ENCODE measurements at regions not wholly inside any gene's neighbourhood (a gene's known extent, or its start where the extent isn't known, plus 50 kb on each side); places are given as distances from the start of the nearest gene placed in this dataset.

- Histone ChIP-seq H3K9me3 (ENCODE audit: control insufficient read depth in 5 of 5, low read length in 5 of 5) (no peaks in the 10 kb centered on the region), H3K4me1 (ENCODE audit: control insufficient read depth in 5 of 5, insufficient read depth in 5 of 5, low read length in 5 of 5) (no peaks in the 10 kb centered on the region), H3K9ac (ENCODE audit: low read length in 5 of 5) (no peak overlapping the region), H3K27ac (ENCODE audit: low read depth, low read length) (no peak overlapping the region), H3K36me3 (ENCODE audit: control insufficient read depth in 5 of 5, insufficient read depth in 5 of 5, low read length in 5 of 5) (no peaks in the 10 kb centered on the region), H3K4me3 (ENCODE audit: low read depth in 1 of 5, low read length in 5 of 5) (no peak overlapping the region), H3K27me3 (ENCODE audit: control insufficient read depth in 5 of 5, insufficient read depth in 4 of 5, low read length in 5 of 5) (no peaks in the 10 kb centered on the region)
Observed at GRCh38 chr6:153927867-153928266, 111.2 kb upstream of the OPRM1 start.

- Histone ChIP-seq H3K36me3 (ENCODE audit: control insufficient read depth in 5 of 5, insufficient read depth in 5 of 5, low read length in 5 of 5) (no peaks in the 10 kb centered on the region), H3K27ac (ENCODE audit: low read depth, low read length) (no peak overlapping the region)
Observed at GRCh38 chr6:153898360-153899059, 140.5 kb upstream of the OPRM1 start.

GRCh38 chr6:153882411-153882810 lies 156.6 kb upstream of the OPRM1 start:
- no peak overlapping the region for H3K27ac ChIP-seq (ENCODE audit: low read depth, low read length)
- no peak overlapping the region for H3K4me3 ChIP-seq (ENCODE audit: low read depth in 1 of 5, low read length in 5 of 5)
- no peak overlapping the region for H3K9ac ChIP-seq (ENCODE audit: low read length in 5 of 5)
- H3K4me1 ChIP-seq (ENCODE audit: control insufficient read depth in 5 of 5, insufficient read depth in 5 of 5, low read length in 5 of 5), result no peaks in the 10 kb centered on the region
- H3K9me3 ChIP-seq (ENCODE audit: control insufficient read depth in 5 of 5, low read length in 5 of 5), result no peaks in the 10 kb centered on the region
- H3K36me3 ChIP-seq (ENCODE audit: control insufficient read depth in 5 of 5, insufficient read depth in 5 of 5, low read length in 5 of 5), result no peaks in the 10 kb centered on the region
- no peaks in the 10 kb centered on the region for H3K27me3 ChIP-seq (ENCODE audit: control insufficient read depth in 5 of 5, insufficient read depth in 4 of 5, low read length in 5 of 5)

More at GRCh38 chr6:153898360-153899059, 140.5 kb upstream of the OPRM1 start:
- H3K9me3 ChIP-seq (ENCODE audit: control insufficient read depth in 5 of 5, low read length in 5 of 5), result peaks cover 0 to 9% (median 2%) of the 10 kb centered on the region in 5 donors
- H3K9ac ChIP-seq (ENCODE audit: low read length in 5 of 5), result no peak overlapping the region
- H3K4me3 ChIP-seq (ENCODE audit: low read depth in 1 of 5, low read length in 5 of 5), result no peak overlapping the region
- H3K27me3 ChIP-seq (ENCODE audit: control insufficient read depth in 5 of 5, insufficient read depth in 4 of 5, low read length in 5 of 5), result no peaks in the 10 kb centered on the region
- H3K4me1 ChIP-seq (ENCODE audit: control insufficient read depth in 5 of 5, insufficient read depth in 5 of 5, low read length in 5 of 5), result no peaks in the 10 kb centered on the region

DNA sequence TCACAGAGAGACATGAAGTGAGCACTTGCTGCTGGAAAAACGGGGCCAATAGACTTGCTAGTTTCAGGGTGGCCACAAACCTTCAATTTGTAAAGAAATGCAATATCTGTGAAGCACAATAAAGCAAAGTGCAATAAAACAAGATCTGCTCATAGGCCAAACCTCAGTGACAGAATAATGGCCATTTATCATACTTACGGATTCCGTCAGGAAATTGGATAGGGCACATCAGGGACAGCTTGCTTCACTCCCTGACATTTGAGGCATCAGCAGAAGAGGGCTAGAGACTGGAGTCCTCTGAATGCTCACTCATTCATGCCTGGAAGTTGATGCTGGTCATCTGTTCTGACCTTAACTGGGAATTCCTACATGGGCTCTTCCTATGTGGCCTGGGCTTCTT lies 165.5 kb upstream of the OPRM1 start:
- no peak overlapping the region for H3K27ac ChIP-seq (ENCODE audit: low read depth, low read length)
- H3K9me3 ChIP-seq (ENCODE audit: control insufficient read depth in 5 of 5, low read length in 5 of 5), result no peaks in the 10 kb centered on the region
- no peak overlapping the region for H3K9ac ChIP-seq (ENCODE audit: low read length in 5 of 5)
- no peaks in the 10 kb centered on the region for H3K4me1 ChIP-seq (ENCODE audit: control insufficient read depth in 5 of 5, insufficient read depth in 5 of 5, low read length in 5 of 5)
- no peak overlapping the region for H3K4me3 ChIP-seq (ENCODE audit: low read depth in 1 of 5, low read length in 5 of 5)
- no peaks in the 10 kb centered on the region for H3K27me3 ChIP-seq (ENCODE audit: control insufficient read depth in 5 of 5, insufficient read depth in 4 of 5, low read length in 5 of 5)
- H3K36me3 ChIP-seq (ENCODE audit: control insufficient read depth in 5 of 5, insufficient read depth in 5 of 5, low read length in 5 of 5), result no peaks in the 10 kb centered on the region

DNA sequence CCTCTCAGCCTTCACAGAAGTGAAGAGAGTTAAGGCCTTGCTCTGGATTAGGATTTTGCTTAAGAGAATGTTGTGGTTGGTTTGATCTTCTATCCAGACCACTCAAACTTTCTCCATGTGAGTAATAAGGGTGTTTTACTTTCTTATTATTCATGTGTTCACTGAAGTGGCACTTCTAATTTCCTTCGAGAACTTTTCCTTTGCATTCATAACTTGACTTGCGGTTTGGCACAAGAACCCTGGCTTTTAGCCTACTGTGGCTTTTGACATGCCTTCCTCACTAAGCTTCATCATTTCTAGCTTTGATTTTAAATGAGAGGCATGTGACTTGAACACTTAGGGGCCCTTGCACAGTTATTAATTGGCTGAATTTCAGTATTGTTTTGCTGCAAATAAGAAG lies 166.1 kb upstream of the OPRM1 start:
- no peaks in the 10 kb centered on the region for H3K36me3 ChIP-seq (ENCODE audit: control insufficient read depth in 5 of 5, insufficient read depth in 5 of 5, low read length in 5 of 5)
- no peak overlapping the region for H3K27ac ChIP-seq (ENCODE audit: low read depth, low read length)
- no peaks in the 10 kb centered on the region for H3K9me3 ChIP-seq (ENCODE audit: control insufficient read depth in 5 of 5, low read length in 5 of 5)
- no peak overlapping the region for H3K4me3 ChIP-seq (ENCODE audit: low read depth in 1 of 5, low read length in 5 of 5)
- no peaks in the 10 kb centered on the region for H3K27me3 ChIP-seq (ENCODE audit: control insufficient read depth in 5 of 5, insufficient read depth in 4 of 5, low read length in 5 of 5)
- H3K4me1 ChIP-seq (ENCODE audit: control insufficient read depth in 5 of 5, insufficient read depth in 5 of 5, low read length in 5 of 5), result no peaks in the 10 kb centered on the region
- no peak overlapping the region for H3K9ac ChIP-seq (ENCODE audit: low read length in 5 of 5)

DNA sequence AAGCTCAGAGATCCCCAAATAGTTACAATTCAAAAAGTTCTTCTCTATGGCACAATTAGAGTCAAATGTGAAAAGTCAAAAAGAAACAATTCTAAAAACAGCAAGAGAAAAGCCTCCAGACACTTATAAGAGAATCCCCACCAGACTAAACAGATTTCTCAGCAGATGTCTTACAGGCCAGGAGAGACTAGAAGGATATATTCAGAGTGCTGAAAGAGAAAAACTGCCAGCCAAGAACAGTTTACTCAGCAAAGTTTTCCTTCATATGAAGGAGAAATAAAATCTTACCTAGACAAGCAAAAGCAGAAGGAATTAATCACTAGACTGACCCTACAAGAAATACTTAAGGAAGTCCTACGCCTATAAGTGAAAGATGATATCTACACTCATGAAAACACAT lies 176.1 kb upstream of the OPRM1 start:
- H3K27ac ChIP-seq (ENCODE audit: low read depth, low read length), result no peak overlapping the region
- no peaks in the 10 kb centered on the region for H3K36me3 ChIP-seq (ENCODE audit: control insufficient read depth in 5 of 5, insufficient read depth in 5 of 5, low read length in 5 of 5)
- H3K9ac ChIP-seq (ENCODE audit: low read length in 5 of 5), result no peak overlapping the region
- peaks cover 0 to 5% (median 0%) of the 10 kb centered on the region in 5 donors for H3K9me3 ChIP-seq (ENCODE audit: control insufficient read depth in 5 of 5, low read length in 5 of 5)
- H3K27me3 ChIP-seq (ENCODE audit: control insufficient read depth in 5 of 5, insufficient read depth in 4 of 5, low read length in 5 of 5), result no peaks in the 10 kb centered on the region
- no peak overlapping the region for H3K4me3 ChIP-seq (ENCODE audit: low read depth in 1 of 5, low read length in 5 of 5)
- no peaks in the 10 kb centered on the region for H3K4me1 ChIP-seq (ENCODE audit: control insufficient read depth in 5 of 5, insufficient read depth in 5 of 5, low read length in 5 of 5)

DNA sequence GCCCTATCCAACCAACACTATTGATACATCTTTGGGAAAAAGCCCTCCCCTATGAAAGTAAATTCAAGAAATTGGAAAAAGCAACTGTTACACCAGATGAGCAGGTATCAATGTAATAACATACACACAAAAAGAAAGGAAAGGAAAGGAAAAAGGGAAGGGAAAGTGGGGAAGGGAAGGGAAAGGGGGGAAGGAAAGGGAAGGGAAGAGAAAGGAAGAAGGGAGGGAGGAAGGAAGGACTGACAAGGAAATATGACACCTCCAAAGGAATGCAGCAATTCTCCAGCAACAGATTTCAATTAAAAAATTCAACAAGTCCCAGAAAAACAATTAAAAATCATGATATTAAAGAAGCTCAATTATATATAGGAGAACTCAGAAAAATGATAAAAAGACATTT lies 176.9 kb upstream of the OPRM1 start:
- no peaks in the 10 kb centered on the region for H3K4me1 ChIP-seq (ENCODE audit: control insufficient read depth in 5 of 5, insufficient read depth in 5 of 5, low read length in 5 of 5)
- H3K27me3 ChIP-seq (ENCODE audit: control insufficient read depth in 5 of 5, insufficient read depth in 4 of 5, low read length in 5 of 5), result no peaks in the 10 kb centered on the region
- H3K9ac ChIP-seq (ENCODE audit: low read length in 5 of 5), result no peak overlapping the region
- H3K4me3 ChIP-seq (ENCODE audit: low read depth in 1 of 5, low read length in 5 of 5), result no peak overlapping the region
- peaks cover 0 to 5% (median 0%) of the 10 kb centered on the region in 5 donors for H3K9me3 ChIP-seq (ENCODE audit: control insufficient read depth in 5 of 5, low read length in 5 of 5)
- no peaks in the 10 kb centered on the region for H3K36me3 ChIP-seq (ENCODE audit: control insufficient read depth in 5 of 5, insufficient read depth in 5 of 5, low read length in 5 of 5)
- no peak overlapping the region for H3K27ac ChIP-seq (ENCODE audit: low read depth, low read length)

- Histone ChIP-seq H3K27me3 (ENCODE audit: control insufficient read depth in 5 of 5, insufficient read depth in 4 of 5, low read length in 5 of 5) (no peaks in the 10 kb centered on the region), H3K9ac (ENCODE audit: low read length in 5 of 5) (no peak overlapping the region), H3K4me3 (ENCODE audit: low read depth in 1 of 5, low read length in 5 of 5) (no peak overlapping the region), H3K27ac (ENCODE audit: low read depth, low read length) (no peak overlapping the region), H3K9me3 (ENCODE audit: control insufficient read depth in 5 of 5, low read length in 5 of 5) (peaks cover 0 to 5% (median 0%) of the 10 kb centered on the region in 5 donors), H3K36me3 (ENCODE audit: control insufficient read depth in 5 of 5, insufficient read depth in 5 of 5, low read length in 5 of 5) (no peaks in the 10 kb centered on the region), H3K4me1 (ENCODE audit: control insufficient read depth in 5 of 5, insufficient read depth in 5 of 5, low read length in 5 of 5) (peaks cover 0 to 2% (median 0%) of the 10 kb centered on the region in 5 donors)
Observed at GRCh38 chr6:153858529-153858928, 180.5 kb upstream of the OPRM1 start.

GRCh38 chr6:153856929-153857376 lies 182.1 kb upstream of the OPRM1 start:
- H3K9ac ChIP-seq (ENCODE audit: low read length in 5 of 5), result no peak overlapping the region
- peaks cover 0 to 4% (median 0%) of the 10 kb centered on the region in 5 donors for H3K4me1 ChIP-seq (ENCODE audit: control insufficient read depth in 5 of 5, insufficient read depth in 5 of 5, low read length in 5 of 5)
- no peak overlapping the region for H3K27ac ChIP-seq (ENCODE audit: low read depth, low read length)
- H3K36me3 ChIP-seq (ENCODE audit: control insufficient read depth in 5 of 5, insufficient read depth in 5 of 5, low read length in 5 of 5), result no peaks in the 10 kb centered on the region
- no peaks in the 10 kb centered on the region for H3K27me3 ChIP-seq (ENCODE audit: control insufficient read depth in 5 of 5, insufficient read depth in 4 of 5, low read length in 5 of 5)
- H3K9me3 ChIP-seq (ENCODE audit: control insufficient read depth in 5 of 5, low read length in 5 of 5), result no peaks in the 10 kb centered on the region
- no peak overlapping the region for H3K4me3 ChIP-seq (ENCODE audit: low read depth in 1 of 5, low read length in 5 of 5)

- H3K4me1 ChIP-seq (ENCODE audit: control insufficient read depth in 5 of 5, insufficient read depth in 5 of 5, low read length in 5 of 5), result peaks cover 0 to 7% (median 0%) of the 10 kb centered on the region in 5 donors
- H3K4me3 ChIP-seq (ENCODE audit: low read depth in 1 of 5, low read length in 5 of 5), result no peak overlapping the region
- no peaks in the 10 kb centered on the region for H3K36me3 ChIP-seq (ENCODE audit: control insufficient read depth in 5 of 5, insufficient read depth in 5 of 5, low read length in 5 of 5)
- H3K27me3 ChIP-seq (ENCODE audit: control insufficient read depth in 5 of 5, insufficient read depth in 4 of 5, low read length in 5 of 5), result no peaks in the 10 kb centered on the region
- no peak overlapping the region for H3K27ac ChIP-seq (ENCODE audit: low read depth, low read length)
- H3K9ac ChIP-seq (ENCODE audit: low read length in 5 of 5), result no peak overlapping the region
- H3K9me3 ChIP-seq (ENCODE audit: control insufficient read depth in 5 of 5, low read length in 5 of 5), result no peaks in the 10 kb centered on the region
Observed at GRCh38 chr6:153852481-153852880, 186.6 kb upstream of the OPRM1 start.

Measured in subcutaneous abdominal adipose tissue (tissue), 5 donors.